HCT116 (cell line): ENCODE measurements at regions not wholly inside any gene's neighbourhood (a gene's known extent, or its start where the extent isn't known, plus 50 kb on each side); places are given as distances from the start of the nearest gene placed in this dataset.

Experiments
- EZH2 ChIP-seq: fragments of 200-600 bp; sonication (generic); IDR thresholded peaks from 2 replicates; pipeline ENCODE4 v1.6.1; 2017; ENCODE audit warnings: antibody characterized with exemption, mixed run types
- POLR2A ChIP-seq: IDR thresholded peaks from 2 replicates; pipeline ENCODE4 v1.7.0; 2011; ENCODE audit warnings: borderline replicate concordance; ENCODE audit not compliant: insufficient read depth, insufficient read length; ENCODE audit errors: extremely low read depth
- RAD21 ChIP-seq: IDR thresholded peaks from 2 replicates; pipeline ENCODE4 v1.6.1; 2012; ENCODE audit warnings: low read depth, mild to moderate bottlenecking
- ZNF274 ChIP-seq: fragments of 200-500 bp; sonication (Bioruptor generic); IDR thresholded peaks from 2 replicates; pipeline ENCODE4 v1.6.1; 2014; ENCODE audit warnings: mild to moderate bottlenecking, low read depth, low read length, inconsistent platforms
- TF ChIP-seq, protein P1 (sequence below), 3 experiments: fragments of 200-600 bp in 1 of 3; sonication (generic) in 1 of 3; IDR thresholded peaks in 2 of 3; conservative IDR thresholded peaks in 1 of 3; 2 replicates each; pipeline ENCODE4 v1.5.1; 2012 to 2017; ENCODE audit warnings: low read depth in 2 of 3, low read length in 2 of 3, antibody characterized with exemption in 1 of 3, borderline replicate concordance in 1 of 3, control low read depth in 1 of 3, mild to moderate bottlenecking in 1 of 3, mixed read lengths in 1 of 3, mixed run types in 1 of 3, moderate library complexity in 1 of 3; ENCODE audit not compliant: insufficient read depth in 1 of 3

DNA sequence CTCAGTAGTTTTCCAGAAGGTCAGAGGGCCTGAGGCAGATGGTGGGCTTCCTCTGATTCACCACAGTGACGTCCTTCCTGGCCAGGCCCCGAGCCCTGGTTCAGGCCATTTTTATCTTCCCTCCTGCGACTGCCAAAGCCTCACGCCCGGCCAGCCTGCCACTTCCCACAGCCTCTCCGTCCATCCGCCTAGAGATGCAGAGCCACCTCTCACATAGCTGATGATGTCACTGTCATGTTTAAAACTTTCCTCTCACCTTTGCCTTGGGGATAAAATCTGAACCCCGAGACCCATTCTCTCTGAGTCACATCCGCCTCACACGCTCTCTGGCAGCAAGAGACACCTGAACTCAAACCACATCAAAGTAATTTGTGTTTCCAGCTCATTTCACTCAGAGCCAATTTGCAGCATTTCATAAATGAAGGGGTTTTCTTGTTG lies 175.3 kb downstream of the QDPR start:
- TF ChIP-seq POLR2A (no peak), ZNF274 (no peak), EZH2 (no peak), RAD21 (0 out of 2 replicates have a peak, but pooled peaks have one; percentile 20)
- TF ChIP-seq, protein P1, sequence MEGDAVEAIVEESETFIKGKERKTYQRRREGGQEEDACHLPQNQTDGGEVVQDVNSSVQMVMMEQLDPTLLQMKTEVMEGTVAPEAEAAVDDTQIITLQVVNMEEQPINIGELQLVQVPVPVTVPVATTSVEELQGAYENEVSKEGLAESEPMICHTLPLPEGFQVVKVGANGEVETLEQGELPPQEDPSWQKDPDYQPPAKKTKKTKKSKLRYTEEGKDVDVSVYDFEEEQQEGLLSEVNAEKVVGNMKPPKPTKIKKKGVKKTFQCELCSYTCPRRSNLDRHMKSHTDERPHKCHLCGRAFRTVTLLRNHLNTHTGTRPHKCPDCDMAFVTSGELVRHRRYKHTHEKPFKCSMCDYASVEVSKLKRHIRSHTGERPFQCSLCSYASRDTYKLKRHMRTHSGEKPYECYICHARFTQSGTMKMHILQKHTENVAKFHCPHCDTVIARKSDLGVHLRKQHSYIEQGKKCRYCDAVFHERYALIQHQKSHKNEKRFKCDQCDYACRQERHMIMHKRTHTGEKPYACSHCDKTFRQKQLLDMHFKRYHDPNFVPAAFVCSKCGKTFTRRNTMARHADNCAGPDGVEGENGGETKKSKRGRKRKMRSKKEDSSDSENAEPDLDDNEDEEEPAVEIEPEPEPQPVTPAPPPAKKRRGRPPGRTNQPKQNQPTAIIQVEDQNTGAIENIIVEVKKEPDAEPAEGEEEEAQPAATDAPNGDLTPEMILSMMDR (IDR thresholded peaks at IDR 0.05 in 2 of 3, conservative IDR thresholded peaks at IDR 0.05 in 1 of 3; ENCODE audit: borderline replicate concordance in 1 of 3, insufficient read depth in 1 of 3, low read depth in 2 of 3, low read length in 2 of 3) = no peak
